OCI-LY7 (cell line): ENCODE measurements at regions not wholly inside any gene's neighbourhood (a gene's known extent, or its start where the extent isn't known, plus 50 kb on each side); places are given as distances from the start of the nearest gene placed in this dataset.

Experiments
- BruUV-seq: library from RNA; stranded (reverse); fragments of 400-500 nt; replicated peaks from 2 replicates; lab custom pipeline; 2021; lab: Mats Ljungman, UMichigan
- CTCF ChIA-PET: fragments of 300-600 bp; sonication (Branson Sonifier 250); formaldehyde crosslinking; loops from one replicate; lab custom pipeline; 2022; ENCODE audit warnings: antibody characterized with exemption; ENCODE audit not compliant: unreplicated experiment; lab: Charles Lee
- POLR2A ChIA-PET: fragments of 300-600 bp; sonication (Branson Sonifier 250); formaldehyde crosslinking; loops from one replicate; lab custom pipeline; 2022; ENCODE audit warnings: antibody characterized with exemption; lab: Charles Lee
- DNase-seq: peaks from one replicate; pipeline ENCODE4 v3.0.0-alpha.2; 2015; ENCODE audit warnings: low spot score
- H2AFZ ChIP-seq: fragments of 200-600 bp; sonication (generic), shearing (Covaris generic); 2 replicates; pipeline ENCODE4 v1.6.1; 2014; ENCODE audit warnings: mild to moderate bottlenecking, antibody characterized with exemption, low read length, moderate library complexity
- H3K27ac ChIP-seq: fragments of 200-600 bp; sonication (generic); 2 replicates; pipeline ENCODE4 v1.5.1; 2014; ENCODE audit warnings: mixed run types, low read depth, mild to moderate bottlenecking, moderate library complexity, low read length, inconsistent platforms; ENCODE audit not compliant: poor library complexity, severe bottlenecking
- H3K36me3 ChIP-seq: fragments of 200-600 bp; sonication (generic); 2 replicates; pipeline ENCODE4 v1.6.1; 2014; ENCODE audit warnings: mild to moderate bottlenecking, antibody characterized with exemption, low read length, moderate library complexity, mixed read lengths; ENCODE audit not compliant: insufficient read depth
- H3K4me1 ChIP-seq: fragments of 200-600 bp; sonication (generic); 2 replicates; pipeline ENCODE4 v1.5.1; 2014; ENCODE audit warnings: mild to moderate bottlenecking, low read length; ENCODE audit not compliant: insufficient read depth, poor library complexity, severe bottlenecking
- H3K4me2 ChIP-seq: fragments of 200-600 bp; sonication (generic); 2 replicates; pipeline ENCODE4 v1.6.1; 2014; ENCODE audit warnings: mild to moderate bottlenecking, low read length
- H3K4me3 ChIP-seq: fragments of 200-600 bp; sonication (generic); 2 replicates; pipeline ENCODE4 v1.5.1; 2014; ENCODE audit warnings: mild to moderate bottlenecking, low read depth, low read length; ENCODE audit not compliant: poor library complexity, severe bottlenecking
- H3K79me2 ChIP-seq: fragments of 200-600 bp; sonication (generic); 2 replicates; pipeline ENCODE4 v1.6.1; 2016; ENCODE audit warnings: low read depth, mild to moderate bottlenecking, low read length, moderate library complexity, mixed read lengths; ENCODE audit not compliant: insufficient read depth
- H3K9me2 ChIP-seq: fragments of 200-600 bp; sonication (generic); 2 replicates; pipeline ENCODE4 v1.6.1; 2016; ENCODE audit warnings: mild to moderate bottlenecking, low read length, mixed read lengths; ENCODE audit not compliant: insufficient read depth
- H3K9me3 ChIP-seq: fragments of 200-600 bp; sonication (generic); 2 replicates; pipeline ENCODE4 v1.6.1; 2014; ENCODE audit warnings: mild to moderate bottlenecking, mixed run types, low read length, mixed read lengths
- H4K20me1 ChIP-seq: fragments of 200-600 bp; sonication (generic); 2 replicates; pipeline ENCODE4 v1.6.1; 2014; ENCODE audit warnings: mild to moderate bottlenecking, antibody characterized with exemption, low read length, moderate library complexity, mixed read lengths; ENCODE audit not compliant: insufficient read depth
- EZH2phosphoT487 ChIP-seq: fragments of 200-600 bp; sonication (generic); IDR thresholded peaks from 2 replicates; pipeline ENCODE4 v1.6.1; 2018; ENCODE audit warnings: low read depth, borderline replicate concordance, mild to moderate bottlenecking, mixed run types, antibody characterized with exemption, low read length, moderate library complexity, mixed read lengths
- intact Hi-C: fragments of 100-400 bp; cut with micrococcal nuclease; formaldehyde crosslinking; loops from one replicate; pipeline ENCODE4 v1.10.0; 2022; ENCODE audit not compliant: unreplicated experiment
- TF ChIP-seq, protein P1 (sequence below): fragments of 200-600 bp; sonication (generic); conservative IDR thresholded peaks from 2 replicates; pipeline ENCODE4 v1.5.1; 2014; ENCODE audit warnings: mild to moderate bottlenecking, antibody characterized with exemption, low read length, moderate library complexity, mixed read lengths

DNA sequence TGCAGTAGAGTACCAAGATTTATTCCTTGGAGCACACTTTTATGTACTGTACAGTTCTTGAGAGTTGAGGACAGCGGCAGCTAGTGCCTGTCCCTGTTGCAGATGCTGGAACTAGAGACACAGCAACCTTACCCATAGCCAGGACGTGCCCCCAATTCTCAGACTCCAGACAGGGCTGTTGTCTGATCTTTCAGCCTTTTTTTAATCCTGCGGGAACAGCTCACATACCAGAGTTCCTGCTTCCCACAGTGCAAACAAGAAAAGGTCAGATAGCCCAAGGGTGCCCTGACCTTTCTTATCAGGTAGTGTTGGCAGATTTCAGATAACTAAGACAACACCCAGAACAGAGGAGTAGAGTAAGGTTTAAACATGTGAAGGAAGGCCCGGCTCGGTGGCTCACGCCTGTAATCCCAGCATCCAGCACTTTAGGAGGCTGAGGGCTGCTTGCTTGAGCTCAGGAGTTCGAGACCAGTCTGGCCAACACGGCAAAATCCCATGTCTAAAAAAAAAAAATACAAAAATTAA lies 78.5 kb downstream of the DOP1B start:
- Histone ChIP-seq H3K9me2 (no peaks in the 10 kb centered on the region), H3K79me2 (no peaks in the 10 kb centered on the region), H3K9me3 (no peaks in the 10 kb centered on the region), H3K36me3 (no peaks in the 10 kb centered on the region), H2AFZ (no peak overlapping the region), H3K4me2 (no peak overlapping the region), H3K4me1 (peaks cover 7% of the 10 kb centered on the region), H3K27ac (no peak overlapping the region), H4K20me1 (no peaks in the 10 kb centered on the region), H3K4me3 (no peak overlapping the region)
- CTCF ChIA-PET: no interaction called here
- POLR2A ChIA-PET: no interaction called here
- BruUV-seq: no TSS peak
- TF ChIP-seq, protein P1, sequence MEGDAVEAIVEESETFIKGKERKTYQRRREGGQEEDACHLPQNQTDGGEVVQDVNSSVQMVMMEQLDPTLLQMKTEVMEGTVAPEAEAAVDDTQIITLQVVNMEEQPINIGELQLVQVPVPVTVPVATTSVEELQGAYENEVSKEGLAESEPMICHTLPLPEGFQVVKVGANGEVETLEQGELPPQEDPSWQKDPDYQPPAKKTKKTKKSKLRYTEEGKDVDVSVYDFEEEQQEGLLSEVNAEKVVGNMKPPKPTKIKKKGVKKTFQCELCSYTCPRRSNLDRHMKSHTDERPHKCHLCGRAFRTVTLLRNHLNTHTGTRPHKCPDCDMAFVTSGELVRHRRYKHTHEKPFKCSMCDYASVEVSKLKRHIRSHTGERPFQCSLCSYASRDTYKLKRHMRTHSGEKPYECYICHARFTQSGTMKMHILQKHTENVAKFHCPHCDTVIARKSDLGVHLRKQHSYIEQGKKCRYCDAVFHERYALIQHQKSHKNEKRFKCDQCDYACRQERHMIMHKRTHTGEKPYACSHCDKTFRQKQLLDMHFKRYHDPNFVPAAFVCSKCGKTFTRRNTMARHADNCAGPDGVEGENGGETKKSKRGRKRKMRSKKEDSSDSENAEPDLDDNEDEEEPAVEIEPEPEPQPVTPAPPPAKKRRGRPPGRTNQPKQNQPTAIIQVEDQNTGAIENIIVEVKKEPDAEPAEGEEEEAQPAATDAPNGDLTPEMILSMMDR: no peak
- no peak for TF ChIP-seq EZH2phosphoT487
- no peak for DNase-seq
- intact Hi-C loops: no loop called here

DNA sequence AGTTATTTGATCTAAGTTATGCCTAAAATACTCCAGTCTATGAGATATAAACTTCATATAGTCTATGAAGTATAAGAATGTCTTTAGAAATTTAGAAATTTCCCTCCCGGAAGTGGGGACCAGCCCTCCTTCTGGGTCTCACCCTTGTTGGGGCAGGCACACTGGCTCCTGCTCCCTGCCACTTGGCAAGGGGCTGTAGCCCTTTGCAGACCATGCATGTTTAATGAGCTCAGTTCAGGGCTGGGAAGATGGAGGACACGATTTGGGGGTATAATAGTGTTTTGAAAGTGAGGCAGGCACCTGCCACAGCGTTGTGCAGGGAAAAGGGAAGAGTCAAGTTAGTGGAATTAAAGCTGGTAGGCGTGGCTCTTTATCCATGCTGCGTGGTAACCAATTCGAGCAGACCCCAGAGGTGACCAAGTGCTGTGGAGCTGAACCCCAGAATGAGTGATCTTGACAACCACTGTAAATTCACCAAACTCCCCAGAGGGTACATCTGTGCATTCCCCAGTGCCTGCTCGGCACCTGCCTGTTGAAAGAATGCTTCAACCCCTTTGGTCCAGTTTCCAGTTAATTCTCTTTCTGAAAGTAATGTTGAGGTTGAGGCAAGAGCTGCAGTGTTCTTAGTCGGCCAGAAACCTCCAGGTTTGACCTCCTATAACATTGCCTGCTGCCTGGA lies 79.6 kb downstream of the DOP1B start:
- H3K4me1 ChIP-seq: peaks cover 7% of the 10 kb centered on the region
- peak overlapping the region; percentile 26; the same call in 1 of the 2 replicates for H2AFZ ChIP-seq
- no peaks in the 10 kb centered on the region for H3K79me2 ChIP-seq
- no peaks in the 10 kb centered on the region for H3K36me3 ChIP-seq
- no peak overlapping the region for H3K27ac ChIP-seq
- ChIA-PET POLR2A (interaction anchor here (0.7 to 1.0 kb wide), 2 partner anchors 19 to 1232 kb away, joined by 3 to 4 read pairs; no protein-coding TSS in a partner anchor), CTCF (interaction anchor here (0.7 kb wide), 1 partner anchor 9 kb away, joined by 3 read pairs; no protein-coding TSS in a partner anchor)
- no peaks in the 10 kb centered on the region for H4K20me1 ChIP-seq
- no peak overlapping the region for H3K4me3 ChIP-seq
- intact Hi-C loops: no loop called here
- TF ChIP-seq, protein P1: no peak
- no peak for TF ChIP-seq EZH2phosphoT487
- no peaks in the 10 kb centered on the region for H3K9me3 ChIP-seq
- DNase-seq: peak; percentile 56
- BruUV-seq: no TSS peak
- H3K4me2 ChIP-seq: peak overlapping the region; percentile 29; the same call in 1 of the 2 replicates
- no peaks in the 10 kb centered on the region for H3K9me2 ChIP-seq

DNA sequence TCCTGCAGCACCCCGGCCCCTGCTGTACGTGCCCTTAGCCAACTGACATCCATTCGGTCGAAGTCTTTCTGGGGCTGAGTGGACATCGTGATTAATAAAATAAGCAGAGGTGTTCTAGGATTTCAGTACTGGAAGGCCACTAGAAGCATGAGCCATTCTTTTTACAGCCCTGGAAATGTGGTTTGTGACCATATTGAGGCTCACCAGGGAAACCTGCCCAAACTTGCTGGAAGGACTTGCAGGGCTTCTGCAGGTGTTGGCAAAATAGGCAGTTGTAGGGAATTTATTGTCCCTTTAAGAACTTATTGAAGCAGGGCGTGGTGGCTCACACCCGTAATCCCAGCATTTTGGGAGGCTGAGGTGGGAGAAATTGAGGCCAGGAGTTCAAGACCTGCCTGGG lies 80.8 kb downstream of the DOP1B start:
- Histone ChIP-seq H3K36me3 (no peaks in the 10 kb centered on the region), H3K9me3 (no peaks in the 10 kb centered on the region), H4K20me1 (no peaks in the 10 kb centered on the region), H3K4me2 (no peak overlapping the region), H3K27ac (no peak overlapping the region), H3K4me1 (peaks cover 7% of the 10 kb centered on the region), H3K9me2 (no peaks in the 10 kb centered on the region), H3K79me2 (no peaks in the 10 kb centered on the region), H2AFZ (no peak overlapping the region), H3K4me3 (no peak overlapping the region)
- DNase-seq: no peak
- CTCF ChIA-PET: no interaction called here
- intact Hi-C loops: no loop called here
- TF ChIP-seq, protein P1: no peak
- no peak for TF ChIP-seq EZH2phosphoT487
- POLR2A ChIA-PET: interaction anchor here (0.7 kb wide), 1 partner anchor 9 kb away, joined by 3 read pairs; no protein-coding TSS in a partner anchor
- no TSS peak for BruUV-seq
